Activated naive CD8-positive, alpha-beta T cell treated with anti-CD3 and anti-CD28 coated beads, Interleukin-2, amount 50 U/mL, for 16 hours (primary cell): ENCODE measurements at regions not wholly inside any gene's neighbourhood (a gene's known extent, or its start where the extent isn't known, plus 50 kb on each side); places are given as distances from the start of the nearest gene placed in this dataset.

Experiments used
- DNase-seq: peaks from one replicate; pipeline ENCODE4 v3.0.0-alpha.2; 2020; ENCODE audit warnings: low read depth, low spot score

GRCh38 chr17:5785867-5786509 is 201.7 kb upstream of the NLRP1 start:
- no peak for DNase-seq

GRCh38 chr17:5786510-5786875 is 202.2 kb upstream of the NLRP1 start:
- DNase-seq = no peak

- DNase-seq = no peak
Observed at GRCh38 chr17:5788266-5788900, 204.1 kb upstream of the NLRP1 start.

- no peak for DNase-seq
Observed at GRCh38 chr17:5789528-5789927, 205.2 kb upstream of the NLRP1 start.

DNA sequence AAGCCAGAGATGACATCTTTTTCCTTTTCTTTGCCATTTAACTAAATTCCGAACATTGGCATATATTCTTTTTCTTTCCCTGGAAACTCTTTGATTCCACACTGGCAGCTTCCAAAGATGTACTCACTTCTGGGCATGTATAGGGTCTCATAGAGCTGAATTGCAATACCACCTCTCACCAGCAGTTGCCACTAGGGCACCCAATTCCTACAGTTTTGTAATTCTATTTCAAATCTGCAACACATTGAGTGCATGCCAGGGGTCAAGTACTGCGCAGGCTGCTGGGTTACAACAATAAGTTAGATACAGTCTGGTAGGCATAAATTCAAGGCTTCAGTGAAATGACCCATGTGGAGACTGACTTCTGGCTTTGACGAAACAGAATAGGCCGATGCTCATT is 208.8 kb upstream of the NLRP1 start:
- DNase-seq = no peak

DNA sequence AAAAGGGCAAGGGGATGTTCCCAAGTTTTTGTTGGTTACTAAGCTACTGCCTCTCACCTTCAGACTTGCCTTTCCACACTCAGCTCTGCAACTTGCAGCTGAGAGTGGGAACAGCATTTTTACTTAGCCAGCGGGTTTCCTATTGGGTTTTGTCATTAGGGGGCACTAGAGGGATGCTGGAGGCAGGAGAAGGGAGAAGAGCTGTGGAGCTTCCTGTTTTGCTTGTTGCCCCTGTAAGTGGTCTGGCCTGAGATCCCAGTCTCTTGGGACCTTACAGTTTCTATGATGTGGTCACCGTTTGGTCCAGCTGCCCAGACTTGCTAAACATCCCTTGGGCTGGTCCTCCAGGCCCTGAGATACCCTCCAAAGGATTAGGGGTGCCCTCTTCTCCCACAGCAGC is 209.6 kb upstream of the NLRP1 start:
- no peak for DNase-seq

GRCh38 chr17:5794385-5794784 is 210.1 kb upstream of the NLRP1 start:
- no peak for DNase-seq

DNA sequence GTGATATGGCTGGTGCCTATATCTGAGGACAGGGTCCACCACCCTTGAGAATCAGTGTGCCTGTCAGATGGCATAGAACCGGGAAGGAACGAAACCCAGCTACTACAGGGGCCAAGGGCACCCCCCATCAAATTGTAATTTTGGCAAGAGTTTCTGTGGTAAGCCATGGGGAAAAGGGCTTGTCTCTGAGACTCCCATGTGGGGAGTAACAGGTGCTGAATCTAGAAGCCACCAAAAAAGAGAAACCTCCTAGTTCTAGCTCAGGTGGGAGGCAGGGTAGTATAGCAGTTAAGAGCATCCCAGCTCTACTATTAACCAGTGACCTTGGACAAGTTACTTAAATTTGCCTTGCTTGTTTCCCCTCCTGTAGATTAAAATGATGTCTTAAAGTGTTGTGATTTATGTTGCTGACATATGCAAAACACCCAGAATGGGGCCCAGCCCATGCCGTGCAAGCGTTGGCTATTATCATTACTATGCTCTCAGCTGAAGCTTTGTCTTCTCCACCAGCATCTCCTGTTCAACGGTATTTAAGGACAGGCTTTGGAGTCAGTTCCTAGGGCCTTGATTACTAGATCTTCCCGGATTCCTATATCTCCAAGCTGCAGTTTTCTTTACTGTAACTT is 210.7 kb upstream of the NLRP1 start:
- DNase-seq = no peak

DNA sequence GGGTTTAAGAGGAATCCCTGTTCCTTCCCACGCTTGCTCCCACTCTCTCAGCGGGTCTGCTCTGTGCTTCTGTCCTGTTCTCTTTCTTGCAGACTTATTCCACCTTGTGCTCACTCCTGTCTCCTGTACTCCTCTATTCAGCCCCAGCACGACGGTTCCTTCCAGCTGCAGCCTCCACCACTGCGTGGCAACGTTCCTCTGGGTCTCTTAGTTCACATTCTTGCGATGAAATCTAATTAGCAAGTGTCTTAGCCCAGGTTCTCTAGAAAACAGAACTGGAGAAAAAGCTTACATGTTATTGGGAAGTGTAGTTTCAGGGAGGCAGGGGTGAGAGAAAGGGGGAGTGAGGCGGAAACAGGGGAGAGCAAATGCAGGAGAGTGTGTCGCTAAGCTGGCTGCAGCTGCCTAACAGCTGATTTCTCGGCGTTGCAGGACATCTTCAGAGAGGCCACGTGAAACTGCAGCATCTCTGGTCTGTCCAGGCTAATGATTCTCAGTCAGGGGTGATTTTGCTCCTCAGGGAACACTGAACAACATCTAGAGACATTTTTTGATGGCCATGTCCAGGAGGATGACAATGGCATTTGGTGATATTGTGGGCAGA is 213.2 kb upstream of the NLRP1 start:
- DNase-seq = no peak

DNA sequence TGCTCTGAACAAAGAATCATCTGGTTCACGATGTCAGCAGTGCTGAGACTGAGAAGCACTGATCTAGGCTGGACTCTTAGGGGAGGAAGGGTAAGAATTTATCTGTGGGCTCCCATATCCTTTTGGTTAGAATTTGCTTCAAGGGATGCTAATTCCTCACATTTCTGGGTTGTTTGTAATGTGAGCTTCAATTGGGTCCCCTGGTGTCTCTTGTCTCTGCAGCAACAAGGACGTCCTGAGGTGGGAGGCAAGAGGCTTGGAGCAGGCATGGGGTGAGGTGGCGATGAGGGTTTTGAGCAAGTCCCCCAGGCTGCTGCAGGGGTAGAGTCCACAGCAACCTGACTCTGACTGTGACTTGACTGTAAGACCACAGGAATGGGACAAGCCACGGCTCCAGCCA is 213.8 kb upstream of the NLRP1 start:
- DNase-seq = no peak

GRCh38 chr17:5800131-5800530 is 215.8 kb upstream of the NLRP1 start:
- DNase-seq = no peak

GRCh38 chr17:5800646-5801045 is 216.3 kb upstream of the NLRP1 start:
- no peak for DNase-seq

GRCh38 chr17:5804251-5804650 is 219.9 kb upstream of the NLRP1 start:
- no peak for DNase-seq

- no peak for DNase-seq
Observed at GRCh38 chr17:5809056-5809455, 224.7 kb upstream of the NLRP1 start.

DNA sequence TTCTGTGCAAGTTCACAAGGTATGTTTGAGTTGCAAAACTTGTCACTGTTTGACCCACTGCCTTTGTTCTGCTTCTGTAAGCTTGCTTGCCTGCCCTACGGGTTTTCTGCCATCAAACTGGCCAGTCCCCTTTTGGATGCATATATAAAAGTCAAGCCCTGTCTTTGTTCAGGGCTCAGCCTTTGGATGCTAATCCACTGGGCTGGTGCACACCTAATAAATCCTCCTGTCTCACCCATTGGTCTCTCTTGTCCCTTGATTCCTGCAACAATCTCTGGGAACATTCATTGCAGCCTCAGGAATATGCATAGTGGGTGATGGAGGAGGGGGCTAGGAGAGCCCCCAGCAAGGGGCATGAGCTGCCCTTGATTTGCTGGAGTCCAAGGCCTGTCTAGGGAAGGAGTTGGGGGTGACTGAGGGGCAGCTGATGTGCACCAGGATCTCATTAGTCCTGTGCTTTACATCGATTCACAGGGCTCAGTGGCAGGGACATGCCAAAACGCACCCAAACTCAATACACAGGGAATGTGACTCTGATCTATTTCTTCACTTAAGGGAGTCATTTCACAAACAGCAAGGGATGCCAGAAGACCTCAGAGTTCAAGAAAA is 225.4 kb upstream of the NLRP1 start:
- no peak for DNase-seq

GRCh38 chr17:5812590-5812989 is 228.3 kb upstream of the NLRP1 start:
- DNase-seq = no peak

- DNase-seq = no peak
Observed at GRCh38 chr17:5813357-5813756, 229.0 kb upstream of the NLRP1 start.

- DNase-seq = no peak
Observed at GRCh38 chr17:5815396-5815795, 231.1 kb upstream of the NLRP1 start.

DNA sequence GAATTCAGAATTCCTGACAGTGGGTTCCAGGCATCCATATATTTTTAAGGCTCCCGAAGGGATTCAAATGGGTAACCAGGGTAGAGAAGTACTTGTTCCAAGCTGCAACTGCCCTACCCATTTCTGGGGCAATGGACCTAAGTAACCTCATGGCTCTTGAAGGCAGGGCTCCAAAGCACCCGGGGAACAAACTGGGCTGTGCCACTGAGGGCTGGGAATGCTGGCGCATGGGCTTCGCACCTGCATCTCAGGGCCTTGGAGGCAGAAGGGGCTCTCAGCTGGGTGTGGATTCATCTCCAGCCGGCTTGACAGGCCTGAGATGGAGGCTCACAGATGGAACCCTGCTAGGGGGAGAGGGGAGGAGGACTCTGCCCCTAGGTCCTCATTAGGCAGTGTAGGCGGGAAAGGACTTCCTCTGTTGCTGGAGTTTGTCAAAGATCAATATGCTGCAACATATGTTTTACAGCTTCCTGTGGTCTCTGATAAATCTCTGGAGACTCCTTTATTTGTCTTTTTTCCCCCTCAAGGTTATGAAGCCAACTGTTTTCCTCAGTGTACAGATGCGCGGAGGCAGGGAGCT is 232.3 kb upstream of the NLRP1 start:
- DNase-seq = no peak

DNA sequence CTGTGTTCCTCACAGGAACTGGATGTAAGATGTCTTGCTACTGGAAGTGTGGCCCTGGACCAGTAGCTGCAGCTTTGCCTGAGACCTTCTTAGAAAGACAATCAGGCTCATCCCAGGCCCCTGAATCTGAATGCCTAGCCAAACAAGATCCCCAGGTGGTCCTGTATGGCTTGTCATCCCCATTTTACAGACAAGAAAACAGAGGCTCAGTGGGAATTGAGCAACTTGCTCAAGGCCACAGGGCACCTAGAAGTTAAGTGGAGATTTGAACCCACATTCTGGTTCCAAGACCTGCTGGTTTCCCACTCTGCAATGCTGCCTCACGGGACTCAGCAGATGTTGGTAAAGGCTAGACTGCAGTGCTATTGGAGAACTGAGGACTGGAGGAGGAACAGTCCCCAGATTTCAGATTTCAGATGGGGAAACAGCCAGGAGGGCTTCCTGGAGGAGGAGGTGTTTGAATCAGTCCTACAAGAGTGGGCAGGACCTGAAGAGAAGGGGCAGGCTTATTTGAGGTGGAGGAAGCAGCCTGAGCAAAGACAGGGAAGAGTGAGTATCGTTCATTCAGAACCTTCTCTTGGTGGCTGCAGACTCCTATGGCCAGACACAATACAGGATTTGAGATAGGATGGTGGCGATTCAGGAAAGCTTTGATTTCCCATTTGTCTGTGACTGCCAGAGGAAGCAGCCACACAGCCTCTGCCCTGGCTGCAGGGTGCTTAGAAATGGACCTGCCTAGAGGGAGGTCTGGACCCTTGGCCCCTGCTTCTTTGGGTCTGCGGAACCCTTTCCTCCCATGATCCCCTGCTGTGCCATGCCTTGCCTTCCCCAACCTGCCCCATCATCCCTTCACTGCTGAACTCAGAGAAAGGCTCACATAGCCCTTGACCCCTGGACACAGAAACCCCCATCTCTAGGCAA is 233.4 kb upstream of the NLRP1 start:
- DNase-seq = no peak

DNA sequence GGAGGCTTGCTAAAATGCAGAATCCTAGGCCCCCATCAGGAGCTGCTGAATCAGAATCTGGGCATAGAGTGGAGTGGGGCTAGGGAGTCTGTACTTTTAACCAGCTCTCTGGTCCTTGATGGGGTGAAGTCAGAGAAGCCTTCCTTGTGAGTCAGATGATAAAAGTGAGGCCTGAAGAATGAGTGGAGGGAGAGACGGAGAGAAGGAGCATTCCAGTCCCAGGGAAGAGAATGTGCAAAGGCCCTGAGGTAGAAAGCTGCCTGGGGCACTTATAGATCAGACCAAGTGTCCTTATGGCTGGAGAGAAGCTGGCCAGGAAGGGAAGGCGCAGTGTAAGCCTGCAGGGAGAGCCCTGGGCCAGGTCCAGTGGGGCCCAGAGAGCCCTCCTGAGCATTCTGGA is 235.1 kb upstream of the NLRP1 start:
- no peak for DNase-seq
